Neutrophil (primary cell): ENCODE measurements at regions not wholly inside any gene's neighbourhood (a gene's known extent, or its start where the extent isn't known, plus 50 kb on each side); places are given as distances from the start of the nearest gene placed in this dataset.
"Not testable (repeated sequence)": the region's sequence is repeated elsewhere in the genome, so short reads cannot be mapped to it uniquely, and the experiment has no call there.

ENCODE experiments used
- H3K27ac ChIP-seq: fragments of 200-600 bp; sonication (generic); 2 replicates; pipeline ENCODE4 v1.5.1; 2016; ENCODE audit warnings: mild to moderate bottlenecking, moderate library complexity
- H3K27me3 ChIP-seq: fragments of 200-600 bp; sonication (generic); 2 replicates; pipeline ENCODE4 v1.6.0; 2016; ENCODE audit warnings: mild to moderate bottlenecking
- H3K36me3 ChIP-seq: fragments of 200-600 bp; sonication (generic); 2 replicates; pipeline ENCODE4 v1.5.1; 2017
- H3K4me1 ChIP-seq, 2 experiments: fragments of 200-600 bp in 1 of 2; sonication (generic) in 1 of 2; 1 replicate in 1 of 2; 2 replicates in 1 of 2; pipeline versions ENCODE4 v1.5.1 to v1.6.1; 2013 to 2016; ENCODE audit warnings: low read depth in 1 of 2, low read length in 1 of 2, mild to moderate bottlenecking in 1 of 2, moderate library complexity in 1 of 2; ENCODE audit not compliant: control insufficient read depth in 1 of 2, insufficient read depth in 1 of 2
- H3K4me3 ChIP-seq, 2 experiments: fragments of 200-600 bp in 1 of 2; sonication (generic) in 1 of 2; 1 replicate in 1 of 2; 2 replicates in 1 of 2; pipeline ENCODE4 v1.5.1; 2013 to 2016; ENCODE audit warnings: low read depth in 1 of 2, low read length in 1 of 2, mild to moderate bottlenecking in 1 of 2, moderate library complexity in 1 of 2
- H3K9me3 ChIP-seq: fragments of 200-600 bp; sonication (generic); 2 replicates; pipeline ENCODE4 v1.5.1; 2016
- CTCF ChIP-seq: fragments of 200-600 bp; sonication (generic); IDR thresholded peaks from 2 replicates; pipeline ENCODE4 v1.5.1; 2016; ENCODE audit warnings: antibody characterized with exemption

DNA sequence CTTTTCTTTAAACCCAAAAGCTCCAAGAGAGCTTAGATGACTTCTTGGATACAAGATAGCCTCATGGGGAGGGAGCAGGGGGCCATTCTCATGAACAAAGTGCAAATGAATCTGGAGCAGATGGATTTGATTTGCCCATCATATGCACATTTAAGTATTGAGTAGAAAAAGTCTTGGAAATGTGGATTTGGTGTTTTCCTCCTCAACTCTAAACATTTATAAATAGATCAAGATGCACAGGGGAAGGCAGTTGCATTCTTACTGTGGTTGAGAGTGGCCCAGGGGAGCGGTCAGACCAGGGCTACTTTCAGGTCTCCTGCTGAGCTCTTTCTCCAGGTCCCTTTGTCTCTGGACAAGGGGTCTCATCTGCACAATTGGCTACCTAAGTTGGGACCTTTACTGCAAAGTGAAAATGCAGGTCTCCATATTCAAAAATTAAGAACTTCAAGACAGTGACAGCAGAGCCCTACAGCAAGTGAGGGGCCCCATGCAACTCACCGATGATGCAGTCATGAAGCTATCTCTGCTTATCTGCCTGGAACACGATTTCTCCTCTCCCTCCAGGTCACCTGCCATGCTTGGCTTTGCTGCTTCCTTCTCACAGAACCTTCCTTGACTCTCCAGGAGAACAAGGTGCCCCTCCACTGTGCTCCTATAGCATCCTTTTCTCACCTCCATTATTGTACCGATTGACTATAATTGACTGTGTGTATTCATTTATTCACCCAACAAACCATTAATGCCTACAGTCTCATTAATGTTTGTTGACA lies 145.4 kb downstream of the LPIN1 start:
- no peaks in the 10 kb centered on the region for H3K36me3 ChIP-seq
- H3K4me3 ChIP-seq = no peak overlapping the region
- H3K27ac ChIP-seq = no peak overlapping the region
- no peak for TF ChIP-seq CTCF
- H3K27me3 ChIP-seq = no peaks in the 10 kb centered on the region
- H3K4me1 ChIP-seq = no peaks in the 10 kb centered on the region
- H3K9me3 ChIP-seq = no peaks in the 10 kb centered on the region

DNA sequence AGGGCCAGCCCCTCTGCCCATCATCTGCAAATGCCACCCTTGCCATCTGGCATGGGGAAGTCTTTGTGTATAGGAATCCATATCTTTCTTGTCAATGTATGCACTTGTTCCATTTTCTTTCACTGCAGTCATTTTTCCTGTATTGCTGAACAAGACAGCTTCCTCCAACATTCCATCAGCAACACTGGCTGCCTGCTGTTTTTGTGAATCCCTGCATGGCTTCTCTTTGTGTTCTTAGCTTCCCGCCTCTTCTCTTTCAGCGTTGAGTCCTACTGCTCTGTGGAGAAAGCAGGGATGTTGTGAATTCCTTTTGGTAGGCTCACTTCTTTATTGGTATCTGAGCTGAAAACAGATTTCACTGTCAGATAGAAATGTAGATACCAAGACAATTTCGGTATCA lies 150.0 kb downstream of the LPIN1 start:
- no peaks in the 10 kb centered on the region for H3K9me3 ChIP-seq
- TF ChIP-seq CTCF = no peak
- H3K27ac ChIP-seq = no peak overlapping the region
- no peaks in the 10 kb centered on the region for H3K4me1 ChIP-seq
- H3K4me3 ChIP-seq = no peak overlapping the region
- no peaks in the 10 kb centered on the region for H3K27me3 ChIP-seq
- no peaks in the 10 kb centered on the region for H3K36me3 ChIP-seq

GRCh38 chr2:11898576-11898975 lies 152.1 kb downstream of the LPIN1 start:
- Histone ChIP-seq H3K9me3 (no peaks in the 10 kb centered on the region), H3K4me3 (no peak overlapping the region), H3K27ac (no peak overlapping the region), H3K36me3 (no peaks in the 10 kb centered on the region), H3K27me3 (no peaks in the 10 kb centered on the region), H3K4me1 (peaks cover 8 to 10% of the 10 kb centered on the region in 2 experiments)
- no peak for TF ChIP-seq CTCF

DNA sequence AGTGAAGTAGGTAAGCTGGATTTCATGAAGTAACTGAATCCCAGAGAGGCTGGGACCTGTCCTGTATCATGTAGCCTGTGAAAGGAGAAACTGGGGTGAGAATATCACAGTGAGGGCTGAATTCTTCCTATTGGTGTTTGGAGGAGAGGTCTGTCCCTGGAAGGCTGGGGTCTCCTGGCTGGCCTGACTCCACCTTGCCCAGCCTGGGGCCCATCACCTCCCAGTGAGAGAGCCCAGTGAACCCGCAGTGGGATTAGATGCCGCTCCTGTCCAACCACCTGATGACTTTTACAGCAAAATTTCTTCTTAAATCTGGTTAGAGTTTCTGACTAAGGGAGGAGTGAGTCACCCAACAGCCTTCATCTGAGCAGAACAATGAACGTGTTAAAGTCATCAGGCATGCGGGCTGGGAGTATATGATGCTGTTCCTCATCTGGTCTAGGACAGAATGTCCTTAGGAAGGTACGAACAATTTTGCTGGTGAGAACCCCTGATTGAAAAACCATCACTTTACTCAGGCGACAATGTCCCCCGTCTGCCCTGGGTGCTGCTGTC lies 152.9 kb downstream of the LPIN1 start:
- Histone ChIP-seq H3K4me1 (peaks cover 16 to 18% of the 10 kb centered on the region in 2 experiments), H3K4me3 (no peak overlapping the region), H3K9me3 (no peaks in the 10 kb centered on the region)

GRCh38 chr2:11900891-11901290 lies 154.5 kb downstream of the LPIN1 start:
- not testable (repeated sequence) for H3K27ac ChIP-seq, H3K4me3 ChIP-seq, H3K9me3 ChIP-seq, H3K27me3 ChIP-seq, H3K36me3 ChIP-seq
- H3K4me1 ChIP-seq = peaks cover 18 to 21% of the 10 kb centered on the region in 2 experiments

More for the DNA sequence above, 152.9 kb downstream of the LPIN1 start:
- Histone ChIP-seq H3K27ac (no peak overlapping the region), H3K36me3 (no peaks in the 10 kb centered on the region), H3K27me3 (no peaks in the 10 kb centered on the region)
- TF ChIP-seq CTCF = no peak

GRCh38 chr2:11901351-11902069 lies 155.1 kb downstream of the LPIN1 start:
- H3K4me1 ChIP-seq = peaks cover 24 to 27% of the 10 kb centered on the region in 2 experiments
- no peak overlapping the region for H3K4me3 ChIP-seq
- H3K27ac ChIP-seq = no peak overlapping the region
- no peaks in the 10 kb centered on the region for H3K36me3 ChIP-seq
- H3K9me3 ChIP-seq = no peaks in the 10 kb centered on the region
- TF ChIP-seq CTCF = no peak
- no peaks in the 10 kb centered on the region for H3K27me3 ChIP-seq
